ENCODE measurements at regions not wholly inside any gene's neighbourhood (a gene's known extent, or its start where the extent isn't known, plus 50 kb on each side); places are given as distances from the start of the nearest gene placed in this dataset.

DNA sequence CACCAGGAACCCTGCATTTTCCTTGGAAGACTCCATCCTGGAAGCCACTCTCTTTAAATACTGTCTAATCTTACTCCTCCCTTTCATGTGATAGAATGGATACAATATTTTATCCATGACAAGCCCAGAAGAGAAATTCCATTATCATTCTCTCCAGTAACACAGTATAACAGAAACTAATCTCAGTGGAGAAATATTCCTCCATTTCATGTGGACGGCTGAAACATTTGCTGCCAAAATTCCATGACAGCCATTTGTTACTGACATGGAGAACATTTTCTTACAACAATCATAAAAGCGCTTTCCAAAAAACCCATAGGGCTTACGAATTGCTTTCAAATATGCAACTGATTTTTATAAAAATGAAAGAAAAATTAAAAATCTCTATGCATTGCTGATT is 392.8 kb upstream of the KLF6 start:
- TF ChIP-seq, protein P1, sequence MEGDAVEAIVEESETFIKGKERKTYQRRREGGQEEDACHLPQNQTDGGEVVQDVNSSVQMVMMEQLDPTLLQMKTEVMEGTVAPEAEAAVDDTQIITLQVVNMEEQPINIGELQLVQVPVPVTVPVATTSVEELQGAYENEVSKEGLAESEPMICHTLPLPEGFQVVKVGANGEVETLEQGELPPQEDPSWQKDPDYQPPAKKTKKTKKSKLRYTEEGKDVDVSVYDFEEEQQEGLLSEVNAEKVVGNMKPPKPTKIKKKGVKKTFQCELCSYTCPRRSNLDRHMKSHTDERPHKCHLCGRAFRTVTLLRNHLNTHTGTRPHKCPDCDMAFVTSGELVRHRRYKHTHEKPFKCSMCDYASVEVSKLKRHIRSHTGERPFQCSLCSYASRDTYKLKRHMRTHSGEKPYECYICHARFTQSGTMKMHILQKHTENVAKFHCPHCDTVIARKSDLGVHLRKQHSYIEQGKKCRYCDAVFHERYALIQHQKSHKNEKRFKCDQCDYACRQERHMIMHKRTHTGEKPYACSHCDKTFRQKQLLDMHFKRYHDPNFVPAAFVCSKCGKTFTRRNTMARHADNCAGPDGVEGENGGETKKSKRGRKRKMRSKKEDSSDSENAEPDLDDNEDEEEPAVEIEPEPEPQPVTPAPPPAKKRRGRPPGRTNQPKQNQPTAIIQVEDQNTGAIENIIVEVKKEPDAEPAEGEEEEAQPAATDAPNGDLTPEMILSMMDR (IDR thresholded peaks at IDR 0.05) = no peak
- TF ChIP-seq POLR2A (IDR thresholded peaks at IDR 0.05) = no peak
- TF ChIP-seq POLR2AphosphoS5 (IDR thresholded peaks at IDR 0.05) = no peak
- TF ChIP-seq EP300 (IDR thresholded peaks at IDR 0.05) = no peak
